SHP77 treated with DMSO at 0.1 percent for 48 hours (cell line): ENCODE measurements at regions not wholly inside any gene's neighbourhood (a gene's known extent, or its start where the extent isn't known, plus 50 kb on each side); places are given as distances from the start of the nearest gene placed in this dataset.
A peak's percentile ranks its signal among the peaks of the same experiment; 100 is the strongest.
"Not testable (repeated sequence)": the region's sequence is repeated elsewhere in the genome, so short reads cannot be mapped to it uniquely, and the experiment has no call there.

ENCODE experiments used
- DNase-seq: peaks from one replicate; lab custom pipeline; 2025; lab: John Stamatoyannopoulos, UW

GRCh38 chr7:111676167-111676566 is 113.9 kb upstream of the IMMP2L start:
- DNase-seq, result no peak

GRCh38 chr7:111672901-111673300 is 110.6 kb upstream of the IMMP2L start:
- DNase-seq, result no peak

- no peak for DNase-seq
Measured at GRCh38 chr7:111671927-111672326, 109.6 kb upstream of the IMMP2L start.

GRCh38 chr7:111668711-111669110 is 106.4 kb upstream of the IMMP2L start:
- no peak for DNase-seq

- DNase-seq, result no peak
Measured at GRCh38 chr7:111667488-111667887, 105.2 kb upstream of the IMMP2L start.

- no peak for DNase-seq
Measured at GRCh38 chr7:111666260-111666659, 104.0 kb upstream of the IMMP2L start.

GRCh38 chr7:111663771-111664170 is 101.5 kb upstream of the IMMP2L start:
- no peak for DNase-seq

GRCh38 chr7:111662386-111662785 is 100.1 kb upstream of the IMMP2L start:
- DNase-seq, result no peak

GRCh38 chr7:111660478-111660877 is 98.2 kb upstream of the IMMP2L start:
- DNase-seq, result no peak

GRCh38 chr7:111658546-111658945 is 96.3 kb upstream of the IMMP2L start:
- DNase-seq, result no peak

GRCh38 chr7:111657018-111657417 is 94.7 kb upstream of the IMMP2L start:
- DNase-seq, result no peak

GRCh38 chr7:111654343-111654742 is 92.1 kb upstream of the IMMP2L start:
- no peak for DNase-seq

- DNase-seq, result no peak
Measured at GRCh38 chr7:111653846-111654245, 91.6 kb upstream of the IMMP2L start.

- peak; percentile 34 for DNase-seq
Measured at GRCh38 chr7:111650456-111650999, 88.2 kb upstream of the IMMP2L start.

- no peak for DNase-seq
Measured at GRCh38 chr7:111647881-111648280, 85.6 kb upstream of the IMMP2L start.

- DNase-seq, result not testable (repeated sequence)
Measured at GRCh38 chr7:111644595-111644994, 82.3 kb upstream of the IMMP2L start.

GRCh38 chr7:111642373-111642772 is 80.1 kb upstream of the IMMP2L start:
- no peak for DNase-seq

- DNase-seq, result no peak
Measured at GRCh38 chr7:111640416-111640815, 78.1 kb upstream of the IMMP2L start.

- DNase-seq, result no peak
Measured at GRCh38 chr7:111639934-111640333, 77.6 kb upstream of the IMMP2L start.

- DNase-seq, result no peak
Measured at GRCh38 chr7:111638078-111638477, 75.8 kb upstream of the IMMP2L start.

GRCh38 chr7:111633878-111634277 is 71.6 kb upstream of the IMMP2L start:
- no peak for DNase-seq

GRCh38 chr7:111630862-111631261 is 68.6 kb upstream of the IMMP2L start:
- DNase-seq, result no peak

GRCh38 chr7:111622084-111622483 is 59.8 kb upstream of the IMMP2L start:
- DNase-seq, result no peak
